HCT116 (cell line): ENCODE measurements at regions not wholly inside any gene's neighbourhood (a gene's known extent, or its start where the extent isn't known, plus 50 kb on each side); places are given as distances from the start of the nearest gene placed in this dataset.

ENCODE experiments used
- ATAC-seq: fragments of 200-7000 bp; cut with Tn5 transposase; 2 replicates; pipeline ENCODE4 v1.9.1; 2020; ENCODE audit warnings: mild to moderate bottlenecking, moderate library complexity
- BruUV-seq: library from RNA; stranded (reverse); fragments of 400-500 nt; replicated peaks from 2 replicates; lab custom pipeline; 2021; lab: Mats Ljungman, UMichigan
- CTCF ChIA-PET: fragments of 300-600 bp; sonication (Branson Sonifier 250); formaldehyde crosslinking; loops from one replicate; lab custom pipeline; 2021; ENCODE audit warnings: antibody characterized with exemption; lab: Charles Lee
- POLR2A ChIA-PET: fragments of 300-600, 350-600 bp; sonication (Branson Sonifier 250); formaldehyde crosslinking; loops from one replicate; lab custom pipeline; 2021; ENCODE audit warnings: antibody characterized with exemption; lab: Charles Lee
- RAD21 ChIA-PET, 2 experiments: fragments of 300-600 bp; sonication (Branson Sonifier 250); formaldehyde crosslinking; loops; one replicate each; lab custom pipeline; 2023; ENCODE audit warnings: low total read pairs in 2 of 2; ENCODE audit not compliant: uncharacterized antibody in 2 of 2, unreplicated experiment in 2 of 2, low non-redundant PET in 1 of 2; lab: Charles Lee
- DNase-seq: peaks from one replicate; pipeline ENCODE4 v3.0.0-alpha.2; 2010; ENCODE audit warnings: low read depth, low spot score
- H2AFZ ChIP-seq: fragments of 200-600 bp; shearing (Covaris generic), sonication (generic); 2 replicates; pipeline ENCODE4 v1.6.1; 2017; ENCODE audit warnings: low read depth, mixed run types, mixed read lengths, antibody characterized with exemption, low read length; ENCODE audit not compliant: poor library complexity, severe bottlenecking
- H3K27ac ChIP-seq: 2 replicates; pipeline ENCODE4 v1.5.1; 2012; ENCODE audit warnings: low read depth, low read length
- H3K27me3 ChIP-seq: fragments of 200-600 bp; sonication (generic); 2 replicates; pipeline ENCODE4 v1.6.1; 2016; ENCODE audit warnings: mixed run types, low read length, mixed read lengths; ENCODE audit not compliant: insufficient read depth
- H3K36me3 ChIP-seq, 2 experiments: fragments of 200-500 bp in 1 of 2; fragments of 200-600 bp in 1 of 2; sonication (Bioruptor generic) in 1 of 2; sonication (generic) in 1 of 2; 2 replicates each; pipeline versions ENCODE4 v1.5.1 to v1.6.1; 2014 to 2016; ENCODE audit warnings: low read length in 2 of 2, inconsistent platforms in 1 of 2, mixed read lengths in 1 of 2, mixed run types in 1 of 2; ENCODE audit not compliant: insufficient read depth in 2 of 2, control insufficient read depth in 1 of 2
- H3K4me1 ChIP-seq, 2 experiments: fragments of 200-600 bp in 1 of 2; sonication (generic) in 1 of 2; 2 replicates each; pipeline versions ENCODE4 v1.5.1 to v1.6.1; 2012 to 2017; ENCODE audit warnings: low read length in 2 of 2, inconsistent platforms in 1 of 2, mild to moderate bottlenecking in 1 of 2, mixed read lengths in 1 of 2, mixed run types in 1 of 2, moderate library complexity in 1 of 2; ENCODE audit not compliant: insufficient read depth in 2 of 2, control insufficient read depth in 1 of 2
- H3K4me2 ChIP-seq: fragments of 200-600 bp; sonication (generic); 2 replicates; pipeline ENCODE4 v1.6.1; 2017; ENCODE audit warnings: mixed run types, low read length, mixed read lengths
- H3K4me3 ChIP-seq, 2 experiments: fragments of 200-600 bp in 1 of 2; sonication (generic) in 1 of 2; replicated peaks in 1 of 2; 2 replicates each; pipeline ENCODE4 v1.5.1; 2011 to 2016; ENCODE audit warnings: low read length in 2 of 2, control low read depth in 1 of 2, low read depth in 1 of 2, mild to moderate bottlenecking in 1 of 2, mixed read lengths in 1 of 2, mixed run types in 1 of 2
- H3K79me2 ChIP-seq: fragments of 200-600 bp; sonication (generic); 2 replicates; pipeline ENCODE4 v1.6.1; 2017; ENCODE audit warnings: mild to moderate bottlenecking, mixed run types, low read length, moderate library complexity, mixed read lengths; ENCODE audit not compliant: insufficient read depth
- H3K9ac ChIP-seq: fragments of 200-600 bp; sonication (generic); 2 replicates; pipeline ENCODE4 v1.6.1; 2016; ENCODE audit warnings: low read length, mixed read lengths
- H3K9me2 ChIP-seq: fragments of 200-600 bp; sonication (generic), shearing (Covaris generic); 2 replicates; pipeline ENCODE4 v1.6.1; 2017; ENCODE audit warnings: mixed run types, mild to moderate bottlenecking, moderate library complexity; ENCODE audit not compliant: insufficient read depth
- H3K9me3 ChIP-seq, 2 experiments: fragments of 200-500 bp in 1 of 2; fragments of 200-600 bp in 1 of 2; sonication (Bioruptor generic) in 1 of 2; sonication (generic) in 1 of 2; 2 replicates each; pipeline ENCODE4 v1.6.1; 2014 to 2017; ENCODE audit warnings: low read length in 2 of 2, mixed read lengths in 2 of 2, inconsistent platforms in 1 of 2, low read depth in 1 of 2, mild to moderate bottlenecking in 1 of 2, mixed run types in 1 of 2, moderate library complexity in 1 of 2; ENCODE audit not compliant: control insufficient read depth in 1 of 2, insufficient read depth in 1 of 2
- H4K20me1 ChIP-seq: fragments of 200-600 bp; sonication (generic), shearing (Covaris generic); 2 replicates; pipeline ENCODE4 v1.6.1; 2017; ENCODE audit warnings: mixed run types, mild to moderate bottlenecking, moderate library complexity; ENCODE audit not compliant: insufficient read depth
- CEBPB ChIP-seq: IDR thresholded peaks from 2 replicates; pipeline ENCODE4 v1.6.1; 2012; ENCODE audit warnings: low read depth
- EGR1 ChIP-seq: IDR thresholded peaks from 2 replicates; pipeline ENCODE4 v1.6.1; 2012; ENCODE audit warnings: low read depth
- ELF1 ChIP-seq: IDR thresholded peaks from 2 replicates; pipeline ENCODE4 v1.6.1; 2012; ENCODE audit warnings: low read depth, borderline replicate concordance
- EZH2 ChIP-seq: fragments of 200-600 bp; sonication (generic); IDR thresholded peaks from 2 replicates; pipeline ENCODE4 v1.6.1; 2017; ENCODE audit warnings: antibody characterized with exemption, mixed run types
- FOSL1 ChIP-seq: IDR thresholded peaks from 2 replicates; pipeline ENCODE4 v1.6.1; 2012; ENCODE audit warnings: low read depth
- MAX ChIP-seq: IDR thresholded peaks from 2 replicates; pipeline ENCODE4 v1.6.1; 2012
- POLR2A ChIP-seq: IDR thresholded peaks from 2 replicates; pipeline ENCODE4 v1.7.0; 2011; ENCODE audit warnings: borderline replicate concordance; ENCODE audit not compliant: insufficient read depth, insufficient read length; ENCODE audit errors: extremely low read depth
- POLR2AphosphoS5 ChIP-seq: IDR thresholded peaks from 2 replicates; pipeline ENCODE4 v1.6.1; 2011; ENCODE audit warnings: mild to moderate bottlenecking, low read depth, low read length, moderate library complexity
- RAD21 ChIP-seq: IDR thresholded peaks from 2 replicates; pipeline ENCODE4 v1.6.1; 2012; ENCODE audit warnings: low read depth, mild to moderate bottlenecking
- REST ChIP-seq: IDR thresholded peaks from 2 replicates; pipeline ENCODE4 v1.6.1; 2012; ENCODE audit warnings: low read depth
- SIN3A ChIP-seq: IDR thresholded peaks from 2 replicates; pipeline ENCODE4 v1.6.1; 2012; ENCODE audit warnings: low read depth
- SRF ChIP-seq: IDR thresholded peaks from 2 replicates; pipeline ENCODE4 v1.6.1; 2012; ENCODE audit warnings: low read depth
- ZBTB33 ChIP-seq: IDR thresholded peaks from 2 replicates; pipeline ENCODE4 v1.6.1; 2011; ENCODE audit warnings: mild to moderate bottlenecking, low read length, moderate library complexity; ENCODE audit not compliant: insufficient replicate concordance; ENCODE audit errors: extremely low read depth
- intact Hi-C: fragments of 100-400 bp; cut with micrococcal nuclease; formaldehyde crosslinking; loops from 2 replicates; pipeline ENCODE4 v1.10.0; 2022

- ChIA-PET POLR2A (no interaction called here), CTCF (no interaction called here)
Measured at GRCh38 chr6:47934023-47934422, 152.2 kb downstream of the OPN5 start.

More at GRCh38 chr6:47934023-47934422, 152.2 kb downstream of the OPN5 start:
- TF ChIP-seq MAX: no peak
- no peak for TF ChIP-seq CEBPB
- TF ChIP-seq SIN3A: no peak
- no peak for TF ChIP-seq EZH2
- TF ChIP-seq EGR1: no peak
- no peak for TF ChIP-seq FOSL1
- TF ChIP-seq ELF1: no peak
- no peak for TF ChIP-seq SRF
- TF ChIP-seq ZBTB33: no peak
- TF ChIP-seq REST: no peak
- TF ChIP-seq POLR2AphosphoS5: no peak
- TF ChIP-seq POLR2A: no peak
- TF ChIP-seq RAD21: no peak
- TF ChIP-seq, all 23 proteins: peak for 0
- Histone ChIP-seq H3K4me2 (no peak overlapping the region), H3K4me3 (no peak overlapping the region), H3K79me2 (no peaks in the 10 kb centered on the region), H3K36me3 (no peaks in the 10 kb centered on the region), H2AFZ (no peak overlapping the region), H3K9ac (no peak overlapping the region), H3K27me3 (no peaks in the 10 kb centered on the region), H3K27ac (no peak overlapping the region), H3K9me3 (no peaks in the 10 kb centered on the region), H4K20me1 (no peaks in the 10 kb centered on the region), H3K4me1 (no peaks in the 10 kb centered on the region), H3K9me2 (no peaks in the 10 kb centered on the region)
- intact Hi-C loops: no loop called here
- DNase-seq (no peak), ATAC-seq (no peak)
- RAD21 ChIA-PET: no interaction called here
- no TSS peak for BruUV-seq
